Fibroblast of the conjunctiva (primary cell): ENCODE measurements at regions not wholly inside any gene's neighbourhood (a gene's known extent, or its start where the extent isn't known, plus 50 kb on each side); places are given as distances from the start of the nearest gene placed in this dataset.
"Not testable (repeated sequence)": the region's sequence is repeated elsewhere in the genome, so short reads cannot be mapped to it uniquely, and the experiment has no call there.

Source experiments
- DNase-seq: peaks from one replicate; pipeline ENCODE4 v3.0.0-alpha.2; 2010; ENCODE audit warnings: low read depth

DNA sequence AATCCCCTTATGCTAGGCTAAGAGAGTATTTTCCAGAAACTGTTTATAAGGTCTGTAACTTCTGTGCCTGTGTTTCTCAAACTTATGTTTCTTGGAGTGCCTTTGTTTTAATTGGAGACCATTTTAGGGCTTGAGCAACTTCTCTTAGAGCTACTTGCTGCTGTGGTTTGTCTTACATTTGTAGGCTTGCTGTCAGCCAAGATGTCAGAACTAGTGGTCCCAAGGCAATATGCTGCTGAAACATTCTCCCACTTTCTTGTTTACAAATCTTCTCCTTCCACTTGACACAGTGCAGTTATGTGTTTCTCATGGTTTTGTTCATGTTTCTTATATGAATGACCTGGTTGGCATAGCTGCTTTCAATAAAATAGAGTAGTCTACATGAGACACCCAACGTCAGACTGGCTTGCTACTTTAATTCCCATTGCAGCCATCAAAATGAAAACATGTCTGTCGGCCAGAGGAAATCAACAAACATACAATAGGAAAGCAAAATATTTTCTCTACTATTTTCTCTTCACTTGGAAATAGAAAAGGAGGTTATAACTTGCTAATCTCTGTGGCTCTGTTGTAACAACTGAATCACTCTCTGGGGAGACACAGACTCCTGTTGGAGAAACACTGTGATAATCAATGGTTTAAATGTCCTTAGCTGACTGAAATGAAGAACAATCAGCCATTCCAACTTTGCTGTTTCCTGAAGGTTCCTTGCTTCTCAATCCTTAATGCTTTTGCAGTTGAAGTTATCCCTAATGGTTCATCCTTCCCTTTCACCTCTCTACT is 426.4 kb downstream of the PDGFC start:
- peak; percentile 27 for DNase-seq

DNA sequence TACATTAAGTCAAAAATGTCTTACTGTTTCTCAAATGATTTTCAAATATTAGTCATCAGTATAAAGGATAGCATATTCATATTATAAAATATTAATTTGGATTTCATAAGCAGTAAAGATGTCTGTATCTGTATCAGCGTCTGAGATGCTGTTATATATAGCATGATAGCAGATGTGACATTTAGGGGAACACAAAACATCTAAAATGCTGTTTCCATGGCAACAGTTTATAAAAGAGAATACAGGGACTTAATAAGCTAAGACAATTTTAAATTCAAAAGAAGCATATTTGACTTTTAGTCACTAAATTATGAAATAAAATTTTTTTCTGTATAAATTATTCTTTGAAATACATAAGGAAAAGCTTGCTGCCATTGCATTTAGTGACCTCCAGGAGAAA is 432.2 kb downstream of the PDGFC start:
- DNase-seq, result no peak

GRCh38 chr4:156538651-156539257 is 432.8 kb downstream of the PDGFC start:
- DNase-seq, result no peak

GRCh38 chr4:156538210-156538609 is 433.4 kb downstream of the PDGFC start:
- DNase-seq, result no peak

GRCh38 chr4:156537286-156537685 is 434.3 kb downstream of the PDGFC start:
- DNase-seq, result no peak

- no peak for DNase-seq
These were observed 434.9 kb downstream of the PDGFC start for GRCh38 chr4:156536661-156537060.

GRCh38 chr4:156534205-156534604 is 437.4 kb downstream of the PDGFC start:
- no peak for DNase-seq

GRCh38 chr4:156528216-156528615 is 443.4 kb downstream of the PDGFC start:
- no peak for DNase-seq

DNA sequence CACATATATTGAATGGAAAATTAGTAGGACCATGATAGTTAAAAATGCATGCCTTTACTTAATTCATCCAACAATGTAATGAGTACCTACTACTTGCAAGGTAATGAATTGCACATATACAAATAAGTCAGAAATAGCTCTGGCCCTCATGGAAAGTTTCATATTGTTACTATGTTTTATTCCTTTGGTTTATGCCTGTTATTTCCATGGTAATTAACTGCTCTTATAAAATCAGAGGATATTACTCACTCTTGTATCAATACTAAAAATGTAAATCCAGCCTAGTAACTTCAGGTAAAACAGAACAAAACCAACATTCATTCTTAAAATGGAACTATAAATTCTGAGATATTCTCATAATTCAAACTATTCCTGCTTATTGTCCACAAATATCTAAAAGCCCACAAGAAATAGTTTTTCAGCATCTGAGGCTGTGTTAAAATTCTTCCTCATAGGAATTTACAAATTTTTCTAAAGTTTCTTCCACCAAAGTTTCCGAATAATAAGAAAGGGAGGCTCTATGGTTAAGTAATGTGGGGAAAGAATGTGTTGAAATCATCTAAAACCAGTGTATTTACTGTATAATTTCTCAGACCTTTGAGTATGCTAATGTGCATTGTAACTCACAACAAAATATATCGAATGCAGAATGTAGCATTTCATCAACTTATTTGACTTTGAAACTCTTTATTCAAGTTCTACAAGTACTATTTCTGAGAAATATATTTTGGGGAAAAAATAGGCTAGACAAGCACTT is 444.2 kb downstream of the PDGFC start:
- no peak for DNase-seq

DNA sequence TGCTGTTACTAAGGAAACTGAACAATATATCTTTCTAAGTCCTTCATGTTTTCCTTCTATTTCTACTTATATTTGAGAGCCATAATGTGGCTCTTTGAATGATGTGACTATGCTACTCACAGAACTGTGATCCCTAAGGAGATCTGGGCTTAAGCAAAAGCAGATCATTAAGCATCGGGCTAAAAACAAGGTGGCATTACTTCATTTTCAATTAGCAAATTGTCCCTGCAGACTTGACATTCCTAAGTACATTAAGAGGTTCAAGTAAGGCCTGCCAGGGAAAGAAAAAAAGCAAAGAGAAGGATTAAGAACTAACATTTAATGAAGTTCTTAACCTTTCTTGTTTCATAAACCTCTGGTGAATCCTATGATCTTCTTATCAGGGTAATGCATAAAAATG is 447.6 kb downstream of the PDGFC start:
- no peak for DNase-seq

GRCh38 chr4:156523492-156523891 is 448.1 kb downstream of the PDGFC start:
- DNase-seq, result no peak

DNA sequence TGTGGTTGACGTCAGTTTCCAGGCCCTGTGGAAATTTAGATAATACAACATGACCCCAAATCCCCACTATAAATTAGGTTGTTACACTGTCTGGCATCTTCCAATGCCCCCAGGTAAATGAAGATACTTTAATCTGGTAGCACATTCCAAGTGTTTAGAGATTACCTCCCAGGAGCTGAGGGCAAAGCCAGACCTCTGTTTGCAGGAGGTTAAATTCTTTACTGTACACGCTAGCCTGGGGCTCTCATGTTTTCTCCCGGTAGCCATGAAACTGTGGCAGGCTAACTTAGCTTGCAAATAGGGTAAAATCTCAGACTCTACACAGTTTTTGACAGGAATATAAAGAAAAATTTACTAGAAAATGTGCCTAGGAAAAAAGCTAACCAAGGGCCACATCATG is 450.0 kb downstream of the PDGFC start:
- no peak for DNase-seq

GRCh38 chr4:156517956-156518355 is 453.6 kb downstream of the PDGFC start:
- no peak for DNase-seq

GRCh38 chr4:156517546-156517945 is 454.1 kb downstream of the PDGFC start:
- DNase-seq, result no peak

DNA sequence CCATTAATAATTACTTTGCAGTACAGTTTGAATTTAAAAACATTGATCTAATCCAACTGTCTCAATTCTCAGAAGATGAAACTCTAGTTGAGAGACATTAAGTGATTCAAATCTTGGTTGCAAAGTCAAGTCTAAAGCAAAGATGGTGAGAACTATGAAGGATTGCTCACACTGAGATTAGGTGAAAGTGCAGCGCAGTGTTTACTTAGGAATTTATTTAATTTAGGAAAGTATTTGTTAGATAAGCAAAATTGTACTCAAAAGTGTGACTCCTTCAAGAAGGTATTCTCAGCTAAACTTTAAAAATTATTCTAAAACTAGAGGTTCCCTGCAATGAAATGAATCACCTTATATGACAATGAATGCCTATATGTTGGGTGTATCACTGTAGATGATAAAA is 454.9 kb downstream of the PDGFC start:
- no peak for DNase-seq

DNA sequence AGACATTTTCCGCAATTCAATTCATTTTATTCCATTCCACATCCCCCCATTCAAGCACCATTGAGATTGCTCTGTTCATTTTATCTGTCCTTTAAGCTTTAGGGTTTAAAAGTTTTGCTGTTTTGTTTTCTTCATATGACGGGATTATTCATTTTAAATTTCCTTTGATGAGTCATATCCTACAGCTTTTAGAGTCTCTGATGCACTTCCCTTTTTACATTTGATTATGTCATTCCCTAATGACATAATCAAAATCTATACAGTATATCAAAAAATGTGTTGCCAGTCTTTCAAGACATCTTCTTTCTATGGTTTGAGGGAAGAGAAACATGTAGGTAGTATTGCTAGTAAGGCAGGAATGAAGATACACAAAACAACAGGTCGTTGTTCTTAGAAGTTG is 456.3 kb downstream of the PDGFC start:
- DNase-seq, result no peak

- DNase-seq, result peak; percentile 28
These were observed 459.0 kb downstream of the PDGFC start for GRCh38 chr4:156512622-156513021.

- DNase-seq, result not testable (repeated sequence)
These were observed 461.7 kb downstream of the PDGFC start for GRCh38 chr4:156509921-156510320.

- DNase-seq, result no peak
These were observed 466.2 kb downstream of the PDGFC start for GRCh38 chr4:156505341-156505955.

DNA sequence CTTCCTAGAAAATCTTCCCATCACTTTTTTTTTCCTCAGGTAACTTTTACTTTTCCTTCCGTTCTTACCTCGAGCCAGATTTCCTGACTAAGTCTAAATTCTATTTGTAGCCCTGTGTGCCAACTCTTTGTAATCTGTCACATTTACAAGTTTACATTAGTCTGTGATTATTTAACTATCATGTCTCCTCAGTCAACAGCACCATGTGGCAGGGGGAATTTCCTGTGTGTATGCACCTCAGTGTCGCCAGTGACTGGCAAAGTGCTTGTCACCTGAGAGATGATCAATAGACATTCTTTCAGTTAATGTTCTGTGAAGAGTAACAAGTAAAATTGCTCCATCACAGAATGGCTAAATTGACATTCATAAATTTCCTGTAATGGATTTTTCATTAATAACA is 468.5 kb downstream of the PDGFC start:
- no peak for DNase-seq

DNA sequence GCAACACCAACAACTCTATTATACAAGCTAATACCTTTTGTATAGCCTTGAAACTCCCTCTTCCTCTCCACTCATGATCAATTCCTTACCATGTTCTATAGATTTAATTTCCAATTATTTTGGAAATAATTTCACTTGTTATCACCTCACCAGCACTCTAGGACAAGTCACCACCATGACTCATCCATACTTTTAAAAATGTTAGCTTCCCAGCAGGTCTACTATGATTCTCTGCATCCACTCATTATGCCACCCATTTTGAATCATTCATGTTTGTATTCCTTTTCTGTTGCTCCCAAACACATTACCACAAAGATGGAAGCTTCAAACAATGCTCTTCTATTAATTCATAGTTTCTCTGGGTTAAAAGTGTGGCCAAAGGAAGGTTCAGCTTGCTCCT is 469.6 kb downstream of the PDGFC start:
- DNase-seq, result no peak

DNA sequence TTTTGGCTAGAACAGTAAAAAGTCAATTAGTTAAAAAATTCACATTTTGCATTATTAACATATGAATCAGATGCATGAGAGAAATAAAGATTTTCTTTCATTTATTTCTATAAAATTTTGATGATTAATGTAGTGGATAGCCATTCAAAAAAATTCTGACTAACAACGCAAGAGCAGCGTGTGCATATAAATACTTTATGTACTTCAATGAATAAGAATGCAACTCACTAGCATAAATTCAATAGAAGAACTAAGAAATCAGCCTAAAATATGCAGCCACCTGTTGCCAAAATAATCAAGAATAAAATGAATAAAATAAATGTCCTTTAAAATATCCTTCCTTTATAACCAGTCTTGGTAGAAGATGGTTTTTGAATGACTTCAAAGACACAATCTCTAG is 471.9 kb downstream of the PDGFC start:
- DNase-seq, result no peak

DNA sequence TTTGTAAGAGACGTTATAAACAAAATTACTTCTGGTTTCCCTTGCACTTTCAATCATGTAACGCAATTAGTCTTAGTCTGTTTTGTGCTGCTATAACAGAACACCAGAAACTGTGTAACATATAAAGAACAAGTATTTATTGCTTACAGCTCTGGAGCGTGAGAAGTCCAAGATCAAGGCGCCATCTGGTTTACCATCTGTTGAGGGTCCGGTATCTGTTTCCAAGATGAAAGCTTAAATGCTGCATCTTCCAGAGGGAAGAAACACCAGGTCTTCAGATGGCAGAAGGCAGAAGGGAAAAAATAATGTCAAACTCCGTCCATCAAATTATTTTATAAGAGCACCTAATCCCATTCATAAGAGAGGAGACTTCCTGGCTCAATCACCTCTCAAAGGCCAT is 474.1 kb downstream of the PDGFC start:
- DNase-seq, result no peak
